Upper lobe of left lung (tissue), 4 donors: ENCODE measurements at regions not wholly inside any gene's neighbourhood (a gene's known extent, or its start where the extent isn't known, plus 50 kb on each side); places are given as distances from the start of the nearest gene placed in this dataset.

Experiments used
- CTCF ChIP-seq, 6 experiments: fragments of 450-650 bp in 4 of 6; fragments of 200-600 bp in 2 of 6; sonication (generic) in 2 of 6; IDR thresholded peaks; one replicate each; pipeline ENCODE4 v1.5.1; 2016 to 2019; ENCODE audit warnings: antibody characterized with exemption in 6 of 6
- EP300 ChIP-seq, 4 donors: sonication (generic); formaldehyde crosslinking; IDR thresholded peaks; one replicate each; pipeline ENCODE4 v1.5.1; 2017; ENCODE audit warnings: antibody characterized with exemption in 4 of 4, control low read depth in 2 of 4
- POLR2A ChIP-seq, 4 donors: fragments of 450-650 bp; IDR thresholded peaks; one replicate each; pipeline ENCODE4 v1.5.1; 2016 to 2017; ENCODE audit warnings: antibody characterized with exemption in 4 of 4, mild to moderate bottlenecking in 2 of 4
- POLR2AphosphoS5 ChIP-seq, 2 donors: sonication (generic); formaldehyde crosslinking; IDR thresholded peaks; one replicate each; pipeline ENCODE4 v1.5.1; 2017; ENCODE audit warnings: antibody characterized with exemption in 2 of 2

- TF ChIP-seq CTCF (IDR thresholded peaks at IDR 0.05) (no peak), EP300 (IDR thresholded peaks at IDR 0.05) (no peak), POLR2A (IDR thresholded peaks at IDR 0.05) (no peak), POLR2AphosphoS5 (IDR thresholded peaks at IDR 0.05) (no peak)
Measured at GRCh38 chr10:125392154-125392553, 231.8 kb upstream of the CTBP2 start.
